ENCODE measurements at regions not wholly inside any gene's neighbourhood (a gene's known extent, or its start where the extent isn't known, plus 50 kb on each side); places are given as distances from the start of the nearest gene placed in this dataset.

GRCh38 chr12:91680864-91681263, 464.8 kb downstream of the BTG1 start:
- Mint-ChIP-seq H3K9me3 (no peaks in the 10 kb centered on the region), H3K27ac (no peak overlapping the region), H3K27me3 (ENCODE audit: insufficient read depth) (peaks cover 2% of the 10 kb centered on the region), H3K36me3 (ENCODE audit: low read depth) (no peaks in the 10 kb centered on the region), H3K4me1 (ENCODE audit: low read depth) (peaks cover 2% of the 10 kb centered on the region), H3K4me3 (no peak overlapping the region)
- DNase-seq (ENCODE audit: low spot score): no peak
- intact Hi-C loops (cut with micrococcal nuclease): loop anchor here (10.0 kb wide), 1 partner anchor 534 kb away; no protein-coding TSS in a partner anchor

- Mint-ChIP-seq H3K9me3 (no peaks in the 10 kb centered on the region), H3K27me3 (ENCODE audit: insufficient read depth) (peaks cover 2% of the 10 kb centered on the region), H3K4me1 (ENCODE audit: low read depth) (no peaks in the 10 kb centered on the region), H3K4me3 (no peak overlapping the region), H3K27ac (no peak overlapping the region), H3K36me3 (ENCODE audit: low read depth) (no peaks in the 10 kb centered on the region)
- intact Hi-C loops (cut with micrococcal nuclease): no loop called here
- no peak for DNase-seq (ENCODE audit: low spot score)
Observed at GRCh38 chr12:91677556-91677955, 468.1 kb downstream of the BTG1 start.

- peaks cover 2% of the 10 kb centered on the region for H3K27me3 Mint-ChIP-seq (ENCODE audit: insufficient read depth)
- no peaks in the 10 kb centered on the region for H3K36me3 Mint-ChIP-seq (ENCODE audit: low read depth)
- peaks cover 5% of the 10 kb centered on the region for H3K4me1 Mint-ChIP-seq (ENCODE audit: low read depth)
- no peaks in the 10 kb centered on the region for H3K9me3 Mint-ChIP-seq
- intact Hi-C loops (cut with micrococcal nuclease): no loop called here
- no peak overlapping the region for H3K4me3 Mint-ChIP-seq
- no peak overlapping the region for H3K27ac Mint-ChIP-seq
- no peak for DNase-seq (ENCODE audit: low spot score)
Observed at GRCh38 chr12:91675401-91675800, 470.2 kb downstream of the BTG1 start.

GRCh38 chr12:91672130-91672529, 473.5 kb downstream of the BTG1 start:
- DNase-seq (ENCODE audit: low spot score): no peak
- no peak overlapping the region for H3K4me3 Mint-ChIP-seq
- intact Hi-C loops (cut with micrococcal nuclease): no loop called here
- no peak overlapping the region for H3K27ac Mint-ChIP-seq
- no peaks in the 10 kb centered on the region for H3K36me3 Mint-ChIP-seq (ENCODE audit: low read depth)
- H3K9me3 Mint-ChIP-seq: peaks cover 3% of the 10 kb centered on the region
- H3K4me1 Mint-ChIP-seq (ENCODE audit: low read depth): peaks cover 5% of the 10 kb centered on the region
- H3K27me3 Mint-ChIP-seq (ENCODE audit: insufficient read depth): no peaks in the 10 kb centered on the region

GRCh38 chr12:91667694-91668093, 478.0 kb downstream of the BTG1 start:
- Mint-ChIP-seq H3K4me1 (ENCODE audit: low read depth) (peaks cover 5% of the 10 kb centered on the region), H3K4me3 (no peak overlapping the region), H3K27me3 (ENCODE audit: insufficient read depth) (no peaks in the 10 kb centered on the region), H3K27ac (no peak overlapping the region), H3K9me3 (peaks cover 3% of the 10 kb centered on the region), H3K36me3 (ENCODE audit: low read depth) (no peaks in the 10 kb centered on the region)
- intact Hi-C loops (cut with micrococcal nuclease): no loop called here
- DNase-seq (ENCODE audit: low spot score): no peak

GRCh38 chr12:91663744-91664143, 481.1 kb upstream of the DCN start:
- intact Hi-C loops (cut with micrococcal nuclease): no loop called here
- no peaks in the 10 kb centered on the region for H3K36me3 Mint-ChIP-seq (ENCODE audit: low read depth)
- H3K4me1 Mint-ChIP-seq (ENCODE audit: low read depth): no peaks in the 10 kb centered on the region
- no peaks in the 10 kb centered on the region for H3K27me3 Mint-ChIP-seq (ENCODE audit: insufficient read depth)
- H3K27ac Mint-ChIP-seq: no peak overlapping the region
- H3K9me3 Mint-ChIP-seq: no peaks in the 10 kb centered on the region
- no peak for DNase-seq (ENCODE audit: low spot score)
- H3K4me3 Mint-ChIP-seq: no peak overlapping the region

- Mint-ChIP-seq H3K27me3 (ENCODE audit: insufficient read depth) (no peaks in the 10 kb centered on the region), H3K27ac (no peak overlapping the region), H3K36me3 (ENCODE audit: low read depth) (no peaks in the 10 kb centered on the region), H3K4me1 (ENCODE audit: low read depth) (no peaks in the 10 kb centered on the region), H3K4me3 (no peak overlapping the region), H3K9me3 (no peaks in the 10 kb centered on the region)
- no peak for DNase-seq (ENCODE audit: low spot score)
- intact Hi-C loops (cut with micrococcal nuclease): no loop called here
Observed at GRCh38 chr12:91663310-91663709, 480.7 kb upstream of the DCN start.

- no peaks in the 10 kb centered on the region for H3K9me3 Mint-ChIP-seq
- no peaks in the 10 kb centered on the region for H3K27me3 Mint-ChIP-seq (ENCODE audit: insufficient read depth)
- H3K4me1 Mint-ChIP-seq (ENCODE audit: low read depth): no peaks in the 10 kb centered on the region
- H3K36me3 Mint-ChIP-seq (ENCODE audit: low read depth): no peaks in the 10 kb centered on the region
- no peak for DNase-seq (ENCODE audit: low spot score)
- intact Hi-C loops (cut with micrococcal nuclease): no loop called here
- no peak overlapping the region for H3K27ac Mint-ChIP-seq
- H3K4me3 Mint-ChIP-seq: no peak overlapping the region
Observed at GRCh38 chr12:91662021-91662420, 479.4 kb upstream of the DCN start.

- Mint-ChIP-seq H3K4me3 (no peak overlapping the region), H3K4me1 (ENCODE audit: low read depth) (no peaks in the 10 kb centered on the region), H3K27ac (no peak overlapping the region), H3K36me3 (ENCODE audit: low read depth) (no peaks in the 10 kb centered on the region), H3K27me3 (ENCODE audit: insufficient read depth) (no peaks in the 10 kb centered on the region), H3K9me3 (no peaks in the 10 kb centered on the region)
- no peak for DNase-seq (ENCODE audit: low spot score)
- intact Hi-C loops (cut with micrococcal nuclease): no loop called here
Observed at GRCh38 chr12:91657032-91657431, 474.4 kb upstream of the DCN start.

GRCh38 chr12:91655966-91656365, 473.3 kb upstream of the DCN start:
- Mint-ChIP-seq H3K27ac (no peak overlapping the region), H3K4me3 (no peak overlapping the region), H3K27me3 (ENCODE audit: insufficient read depth) (peaks cover 1% of the 10 kb centered on the region), H3K36me3 (ENCODE audit: low read depth) (no peaks in the 10 kb centered on the region), H3K4me1 (ENCODE audit: low read depth) (no peaks in the 10 kb centered on the region), H3K9me3 (peaks cover 2% of the 10 kb centered on the region)
- intact Hi-C loops (cut with micrococcal nuclease): no loop called here
- DNase-seq (ENCODE audit: low spot score): no peak

- no peaks in the 10 kb centered on the region for H3K4me1 Mint-ChIP-seq (ENCODE audit: low read depth)
- H3K4me3 Mint-ChIP-seq: no peak overlapping the region
- no peak overlapping the region for H3K27ac Mint-ChIP-seq
- intact Hi-C loops (cut with micrococcal nuclease): no loop called here
- peaks cover 1% of the 10 kb centered on the region for H3K27me3 Mint-ChIP-seq (ENCODE audit: insufficient read depth)
- no peaks in the 10 kb centered on the region for H3K36me3 Mint-ChIP-seq (ENCODE audit: low read depth)
- peaks cover 2% of the 10 kb centered on the region for H3K9me3 Mint-ChIP-seq
- no peak for DNase-seq (ENCODE audit: low spot score)
Observed at GRCh38 chr12:91654087-91654486, 471.5 kb upstream of the DCN start.

- Mint-ChIP-seq H3K9me3 (peaks cover 2% of the 10 kb centered on the region), H3K36me3 (ENCODE audit: low read depth) (no peaks in the 10 kb centered on the region), H3K4me1 (ENCODE audit: low read depth) (no peaks in the 10 kb centered on the region), H3K27ac (no peak overlapping the region), H3K4me3 (no peak overlapping the region), H3K27me3 (ENCODE audit: insufficient read depth) (peaks cover 1% of the 10 kb centered on the region)
- intact Hi-C loops (cut with micrococcal nuclease): no loop called here
- no peak for DNase-seq (ENCODE audit: low spot score)
Observed at GRCh38 chr12:91651728-91652127, 469.1 kb upstream of the DCN start.

- H3K27me3 Mint-ChIP-seq (ENCODE audit: insufficient read depth): no peaks in the 10 kb centered on the region
- intact Hi-C loops (cut with micrococcal nuclease): no loop called here
- no peak overlapping the region for H3K27ac Mint-ChIP-seq
- no peaks in the 10 kb centered on the region for H3K36me3 Mint-ChIP-seq (ENCODE audit: low read depth)
- no peaks in the 10 kb centered on the region for H3K9me3 Mint-ChIP-seq
- H3K4me1 Mint-ChIP-seq (ENCODE audit: low read depth): no peaks in the 10 kb centered on the region
- H3K4me3 Mint-ChIP-seq: no peak overlapping the region
- no peak for DNase-seq (ENCODE audit: low spot score)
Observed at GRCh38 chr12:91643763-91644162, 461.1 kb upstream of the DCN start.

- Mint-ChIP-seq H3K27me3 (ENCODE audit: insufficient read depth) (peaks cover 2% of the 10 kb centered on the region), H3K27ac (no peak overlapping the region), H3K4me3 (no peak overlapping the region), H3K4me1 (ENCODE audit: low read depth) (peaks cover 5% of the 10 kb centered on the region), H3K9me3 (peaks cover 2% of the 10 kb centered on the region), H3K36me3 (ENCODE audit: low read depth) (no peaks in the 10 kb centered on the region)
- DNase-seq (ENCODE audit: low spot score): no peak
- intact Hi-C loops (cut with micrococcal nuclease): no loop called here
Observed at GRCh38 chr12:91640021-91640420, 457.4 kb upstream of the DCN start.

All from activated T-helper 1 cell treated with anti-CD3 and anti-CD28 coated beads, Interleukin-12 subunit alpha, Interleukin-12 subunit beta, Interleukin-2, Interleukin-4 antibody, amounts not matched to agents 30 ng/mL and 10 ng/mL and 1 ng/mL, durations not matched to agents 14 hours and 24 hours and 36 hours (primary cell).